T-helper 2 cell treated with Interferon-gamma antibody and Interleukin-4, amounts not matched to agents 5 μg/mL and 100 μg/mL, for 36 hours (primary cell): ENCODE measurements at regions not wholly inside any gene's neighbourhood (a gene's known extent, or its start where the extent isn't known, plus 50 kb on each side); places are given as distances from the start of the nearest gene placed in this dataset.
"Not testable (repeated sequence)": the region's sequence is repeated elsewhere in the genome, so short reads cannot be mapped to it uniquely, and the experiment has no call there.

Experiments
- DNase-seq: peaks from one replicate; pipeline ENCODE4 v3.0.0; 2021; ENCODE audit warnings: low spot score
- H3K27ac Mint-ChIP-seq: one replicate; pipeline ENCODE4 v1.8.0; 2021; ENCODE audit warnings: mild to moderate bottlenecking, mixed read lengths
- H3K27me3 Mint-ChIP-seq: one replicate; pipeline ENCODE4 v1.8.0; 2021; ENCODE audit warnings: low read depth, mixed read lengths
- H3K36me3 Mint-ChIP-seq: one replicate; pipeline ENCODE4 v1.8.0; 2021; ENCODE audit warnings: low read depth, mixed read lengths
- H3K4me1 Mint-ChIP-seq: one replicate; pipeline ENCODE4 v1.8.0; 2021; ENCODE audit warnings: low read depth, mixed read lengths
- H3K4me3 Mint-ChIP-seq: one replicate; pipeline ENCODE4 v1.8.0; 2022; ENCODE audit warnings: mild to moderate bottlenecking, moderate library complexity, mixed read lengths
- H3K9me3 Mint-ChIP-seq: one replicate; pipeline ENCODE4 v1.8.0; 2021; ENCODE audit warnings: mixed read lengths

DNA sequence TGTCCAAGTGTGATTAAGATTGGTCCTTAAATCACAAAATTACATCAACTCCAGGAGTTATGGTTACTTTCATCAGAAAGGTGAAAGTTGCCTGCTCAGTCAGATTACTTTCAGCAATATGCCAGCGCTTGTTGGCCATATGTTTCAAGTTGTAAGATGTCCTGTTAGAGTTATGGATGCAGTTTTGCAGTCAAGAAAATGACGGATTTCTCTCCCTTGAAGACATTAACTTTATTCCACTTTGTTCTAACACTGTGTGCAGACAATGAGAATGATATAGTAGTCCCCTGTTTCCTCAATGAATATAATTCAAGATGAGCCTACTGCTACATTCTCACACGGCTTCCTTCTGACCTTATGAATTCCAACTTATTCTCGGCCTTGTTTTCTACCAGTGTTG is 295.0 kb upstream of the ADGRL3 start:
- Mint-ChIP-seq H3K27me3 (no peaks in the 10 kb centered on the region), H3K4me3 (no peak overlapping the region), H3K4me1 (no peaks in the 10 kb centered on the region), H3K27ac (no peak overlapping the region), H3K9me3 (peaks cover 16% of the 10 kb centered on the region), H3K36me3 (no peaks in the 10 kb centered on the region)
- no peak for DNase-seq

DNA sequence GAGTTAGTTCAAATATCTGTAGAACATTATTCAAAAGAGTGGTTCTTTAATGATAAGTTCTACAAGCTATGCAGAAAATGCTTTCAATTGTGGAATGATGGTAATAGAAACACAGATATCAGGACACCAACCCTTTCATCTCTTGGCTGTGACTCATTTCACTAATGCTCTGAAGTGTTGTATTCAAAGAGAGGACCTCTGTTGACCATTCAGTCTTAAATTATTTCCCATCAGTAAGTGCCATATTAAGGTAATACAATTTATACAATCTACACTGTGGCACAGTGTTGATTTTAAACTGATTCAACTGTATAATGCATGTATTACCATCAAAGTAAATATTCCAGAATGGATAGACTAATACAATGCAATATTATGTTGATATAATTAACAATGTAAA is 289.0 kb upstream of the ADGRL3 start:
- H3K27me3 Mint-ChIP-seq = no peaks in the 10 kb centered on the region
- no peak overlapping the region for H3K4me3 Mint-ChIP-seq
- no peaks in the 10 kb centered on the region for H3K4me1 Mint-ChIP-seq
- H3K27ac Mint-ChIP-seq = no peak overlapping the region
- H3K36me3 Mint-ChIP-seq = no peaks in the 10 kb centered on the region
- H3K9me3 Mint-ChIP-seq = peaks cover 17% of the 10 kb centered on the region
- no peak for DNase-seq

DNA sequence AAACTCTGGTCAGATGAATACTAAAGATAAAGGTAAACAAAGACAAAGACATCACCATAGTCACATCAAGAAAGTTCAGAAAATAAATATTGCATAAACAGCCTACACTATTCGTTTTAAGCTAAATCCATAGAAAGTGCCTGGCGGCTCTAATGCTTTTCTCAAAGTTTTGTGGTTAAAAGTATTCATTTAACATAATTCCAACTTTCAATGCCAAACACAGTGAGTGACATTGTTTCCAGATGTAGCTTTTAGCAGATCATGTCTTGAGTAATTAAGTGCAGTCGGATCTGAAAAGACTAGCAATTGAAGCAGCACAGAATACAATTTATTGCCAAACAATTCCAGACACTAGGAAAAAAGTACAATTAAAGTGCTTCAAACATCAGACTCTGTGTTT is 287.1 kb upstream of the ADGRL3 start:
- Mint-ChIP-seq H3K27ac (no peak overlapping the region), H3K36me3 (no peaks in the 10 kb centered on the region), H3K4me3 (no peak overlapping the region), H3K4me1 (no peaks in the 10 kb centered on the region), H3K9me3 (peaks cover 11% of the 10 kb centered on the region), H3K27me3 (no peaks in the 10 kb centered on the region)
- no peak for DNase-seq

DNA sequence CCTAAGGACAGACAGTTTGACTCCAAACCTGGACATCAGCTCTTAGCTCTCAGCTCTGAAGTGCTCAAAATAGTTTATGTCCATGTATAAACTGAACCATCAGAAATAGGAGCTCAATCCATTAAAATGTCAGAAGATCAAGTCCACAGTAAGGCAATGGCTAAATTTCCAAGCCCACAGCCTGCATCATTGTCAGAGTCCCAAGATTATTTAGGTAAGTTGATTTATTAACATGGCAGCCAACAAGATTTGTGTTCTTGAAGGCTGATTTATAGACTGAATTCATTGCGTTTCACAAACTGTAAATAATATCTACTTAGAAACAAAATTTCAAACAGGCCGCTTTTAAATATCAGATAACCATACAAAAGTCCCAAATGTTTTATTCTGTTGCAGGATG is 286.5 kb upstream of the ADGRL3 start:
- Mint-ChIP-seq H3K36me3 (no peaks in the 10 kb centered on the region), H3K27me3 (no peaks in the 10 kb centered on the region), H3K4me3 (no peak overlapping the region), H3K4me1 (no peaks in the 10 kb centered on the region), H3K27ac (no peak overlapping the region), H3K9me3 (peaks cover 11% of the 10 kb centered on the region)
- no peak for DNase-seq

DNA sequence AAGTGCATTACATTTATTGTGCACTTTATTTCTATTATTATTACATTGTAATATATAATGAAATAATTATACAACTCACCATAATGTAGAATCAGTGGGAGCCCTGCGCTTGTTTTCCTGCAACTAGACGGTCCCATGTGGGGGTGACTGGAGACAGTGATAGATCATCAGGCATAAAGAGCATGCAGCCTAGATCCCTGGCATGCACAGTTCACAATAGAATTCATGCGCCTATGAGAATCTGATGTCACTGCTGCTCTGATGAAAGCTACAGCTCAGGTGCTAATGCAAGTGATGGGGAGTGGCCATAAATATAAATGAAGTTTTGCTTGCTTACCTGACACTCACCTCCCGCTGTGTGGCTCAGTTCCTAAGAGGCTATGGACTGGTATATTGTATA is 278.4 kb upstream of the ADGRL3 start:
- not testable (repeated sequence) for H3K4me3 Mint-ChIP-seq, H3K36me3 Mint-ChIP-seq, H3K27me3 Mint-ChIP-seq, DNase-seq, H3K27ac Mint-ChIP-seq, H3K4me1 Mint-ChIP-seq
- peaks cover 14% of the 10 kb centered on the region for H3K9me3 Mint-ChIP-seq

- no peak overlapping the region for H3K27ac Mint-ChIP-seq
- H3K27me3 Mint-ChIP-seq = no peaks in the 10 kb centered on the region
- H3K4me1 Mint-ChIP-seq = no peaks in the 10 kb centered on the region
- no peak overlapping the region for H3K4me3 Mint-ChIP-seq
- H3K36me3 Mint-ChIP-seq = no peaks in the 10 kb centered on the region
- peaks cover 25% of the 10 kb centered on the region for H3K9me3 Mint-ChIP-seq
- no peak for DNase-seq
Measured at GRCh38 chr4:60923075-60923474, 277.1 kb upstream of the ADGRL3 start.

- DNase-seq = no peak
- H3K4me3 Mint-ChIP-seq = no peak overlapping the region
- no peak overlapping the region for H3K27ac Mint-ChIP-seq
- H3K36me3 Mint-ChIP-seq = no peaks in the 10 kb centered on the region
- no peaks in the 10 kb centered on the region for H3K4me1 Mint-ChIP-seq
- no peaks in the 10 kb centered on the region for H3K27me3 Mint-ChIP-seq
- H3K9me3 Mint-ChIP-seq = peaks cover 40% of the 10 kb centered on the region
Measured at GRCh38 chr4:60926624-60927023, 273.5 kb upstream of the ADGRL3 start.

DNA sequence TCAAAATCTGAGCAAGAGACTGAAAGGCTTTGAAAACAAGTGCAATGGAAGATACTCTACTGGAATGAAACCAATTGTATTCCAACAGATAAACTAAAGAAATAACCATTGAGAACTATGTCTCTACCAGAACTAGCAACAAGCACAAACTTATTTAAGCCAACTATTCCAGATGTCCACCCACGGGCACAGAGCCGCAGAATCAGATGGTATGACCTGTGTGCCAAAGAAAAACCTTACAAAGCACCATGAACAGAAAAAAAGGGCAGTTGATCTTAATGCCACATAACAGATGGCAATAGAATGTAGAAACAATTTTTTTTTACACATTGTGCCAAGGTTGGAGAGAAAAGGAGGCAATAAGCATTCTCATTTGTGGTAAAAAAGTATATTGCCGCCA is 269.3 kb upstream of the ADGRL3 start:
- Mint-ChIP-seq H3K27me3 (no peaks in the 10 kb centered on the region), H3K4me3 (no peak overlapping the region)
- DNase-seq = no peak

DNA sequence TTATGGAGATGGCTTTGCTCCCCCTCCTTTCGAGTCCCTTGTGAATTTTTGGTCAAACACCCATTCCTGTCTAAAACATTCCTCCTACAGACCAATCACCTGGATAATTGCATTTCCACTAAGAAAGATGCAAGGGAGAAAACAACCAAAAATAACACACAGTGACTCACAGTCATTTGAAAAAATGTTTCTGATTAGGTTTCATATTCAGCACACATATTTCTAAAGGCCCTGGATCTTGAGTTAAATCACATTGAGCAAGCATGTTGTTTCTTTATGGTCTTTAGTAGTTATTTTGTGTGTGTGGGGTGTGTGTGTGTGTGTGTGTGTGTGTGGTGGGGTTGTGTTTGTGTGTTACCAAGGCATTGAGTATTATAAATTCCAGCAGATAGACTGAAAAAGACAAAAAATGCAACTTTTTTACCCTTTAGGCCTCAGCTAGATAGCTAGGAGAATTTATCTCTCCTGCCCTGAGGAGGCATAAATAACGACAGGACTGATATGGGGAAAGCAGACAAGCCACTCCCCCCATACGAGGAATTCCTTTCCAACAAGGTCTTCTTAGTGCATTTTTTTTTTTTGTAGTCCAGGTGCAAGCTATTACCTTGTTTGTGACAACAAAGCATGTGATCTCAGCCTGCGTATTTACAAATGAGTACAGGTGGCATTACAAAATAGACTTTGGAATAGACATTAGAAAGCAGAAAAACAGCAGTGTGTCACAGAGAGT is 265.4 kb upstream of the ADGRL3 start:
- no peaks in the 10 kb centered on the region for H3K36me3 Mint-ChIP-seq

More for the DNA sequence above, 269.3 kb upstream of the ADGRL3 start:
- H3K4me1 Mint-ChIP-seq = no peaks in the 10 kb centered on the region
- H3K9me3 Mint-ChIP-seq = peaks cover 40% of the 10 kb centered on the region
- no peak overlapping the region for H3K27ac Mint-ChIP-seq
- no peaks in the 10 kb centered on the region for H3K36me3 Mint-ChIP-seq

DNA sequence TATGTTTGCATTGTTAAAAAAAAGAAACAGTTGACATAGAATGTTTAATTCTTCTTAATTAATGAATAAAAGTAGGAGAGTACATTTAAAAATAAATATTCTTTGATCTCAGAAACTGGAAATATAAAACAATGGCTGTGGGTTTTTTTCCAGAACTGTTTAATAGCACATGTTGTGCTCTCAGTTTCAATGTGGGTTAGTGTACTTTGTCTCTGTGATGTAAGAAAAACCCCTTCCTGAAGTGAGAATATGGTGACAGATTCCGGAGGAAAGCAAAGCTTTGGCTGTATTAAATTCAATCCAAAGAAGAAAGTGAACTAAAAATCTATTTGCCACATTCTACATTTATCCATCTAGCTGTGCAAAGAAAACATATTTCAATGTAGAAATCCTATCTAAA is 261.9 kb upstream of the ADGRL3 start:
- peaks cover 11% of the 10 kb centered on the region for H3K9me3 Mint-ChIP-seq
- H3K27ac Mint-ChIP-seq = no peak overlapping the region
- DNase-seq = no peak
- no peaks in the 10 kb centered on the region for H3K4me1 Mint-ChIP-seq
- H3K36me3 Mint-ChIP-seq = no peaks in the 10 kb centered on the region
- H3K4me3 Mint-ChIP-seq = no peak overlapping the region
- H3K27me3 Mint-ChIP-seq = no peaks in the 10 kb centered on the region

More for the DNA sequence above, 265.4 kb upstream of the ADGRL3 start:
- no peaks in the 10 kb centered on the region for H3K27me3 Mint-ChIP-seq
- H3K27ac Mint-ChIP-seq = no peak overlapping the region
- H3K4me1 Mint-ChIP-seq = no peaks in the 10 kb centered on the region
- no peak for DNase-seq
- H3K4me3 Mint-ChIP-seq = no peak overlapping the region
- H3K9me3 Mint-ChIP-seq = peaks cover 22% of the 10 kb centered on the region

DNA sequence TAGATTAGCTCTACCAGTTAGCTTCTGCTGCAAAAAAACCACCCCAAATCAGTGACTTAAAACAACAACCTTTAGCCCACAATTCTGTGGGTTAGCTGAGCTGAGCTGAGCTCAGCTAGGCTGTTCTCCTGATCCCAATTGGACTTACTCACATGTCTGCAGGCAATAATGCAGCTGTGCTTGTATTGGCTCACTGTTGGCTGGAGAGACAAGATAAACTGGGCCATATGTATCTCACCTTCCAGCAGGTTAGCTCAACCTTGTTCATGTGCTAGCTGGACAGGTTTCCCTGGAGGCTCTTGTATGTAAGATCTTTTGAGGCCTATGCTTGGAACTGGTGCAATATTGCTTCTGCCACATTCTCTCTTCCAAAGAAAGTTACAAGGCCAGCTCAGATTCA is 261.5 kb upstream of the ADGRL3 start:
- no peak overlapping the region for H3K27ac Mint-ChIP-seq
- no peaks in the 10 kb centered on the region for H3K27me3 Mint-ChIP-seq
- no peaks in the 10 kb centered on the region for H3K4me1 Mint-ChIP-seq
- H3K9me3 Mint-ChIP-seq = peaks cover 11% of the 10 kb centered on the region
- H3K36me3 Mint-ChIP-seq = no peaks in the 10 kb centered on the region
- no peak for DNase-seq
- H3K4me3 Mint-ChIP-seq = no peak overlapping the region

- Mint-ChIP-seq H3K4me1 (no peaks in the 10 kb centered on the region), H3K4me3 (no peak overlapping the region), H3K36me3 (no peaks in the 10 kb centered on the region), H3K9me3 (peaks cover 16% of the 10 kb centered on the region), H3K27ac (no peak overlapping the region), H3K27me3 (no peaks in the 10 kb centered on the region)
- DNase-seq = no peak
Measured at GRCh38 chr4:60944060-60944459, 256.1 kb upstream of the ADGRL3 start.

DNA sequence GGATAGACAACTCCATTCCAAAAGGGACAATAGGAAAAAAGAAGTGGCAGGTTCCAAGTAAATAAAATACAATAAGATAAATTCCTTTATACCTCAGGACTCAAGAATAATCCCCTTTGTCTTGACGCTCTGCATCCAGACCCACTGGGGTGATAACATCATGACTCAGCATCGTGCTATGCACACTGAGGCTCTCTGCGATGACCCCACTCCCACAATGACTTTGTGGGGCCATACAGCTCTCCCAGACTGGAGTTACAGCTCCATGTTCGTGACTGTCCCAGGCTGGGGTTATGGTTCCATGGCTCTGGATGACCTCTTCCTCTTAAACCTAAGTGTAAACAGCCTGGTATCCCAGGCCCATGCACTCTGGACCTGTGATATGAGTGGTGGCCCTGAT is 254.5 kb upstream of the ADGRL3 start:
- no peak for DNase-seq
- peaks cover 26% of the 10 kb centered on the region for H3K9me3 Mint-ChIP-seq
- H3K36me3 Mint-ChIP-seq = no peaks in the 10 kb centered on the region
- H3K4me3 Mint-ChIP-seq = no peak overlapping the region
- H3K27me3 Mint-ChIP-seq = no peaks in the 10 kb centered on the region
- no peaks in the 10 kb centered on the region for H3K4me1 Mint-ChIP-seq
- no peak overlapping the region for H3K27ac Mint-ChIP-seq

- Mint-ChIP-seq H3K4me3 (no peak overlapping the region), H3K36me3 (no peaks in the 10 kb centered on the region), H3K27me3 (no peaks in the 10 kb centered on the region), H3K27ac (no peak overlapping the region), H3K9me3 (peaks cover 27% of the 10 kb centered on the region), H3K4me1 (no peaks in the 10 kb centered on the region)
- DNase-seq = no peak
Measured at GRCh38 chr4:60948008-60948407, 252.1 kb upstream of the ADGRL3 start.

DNA sequence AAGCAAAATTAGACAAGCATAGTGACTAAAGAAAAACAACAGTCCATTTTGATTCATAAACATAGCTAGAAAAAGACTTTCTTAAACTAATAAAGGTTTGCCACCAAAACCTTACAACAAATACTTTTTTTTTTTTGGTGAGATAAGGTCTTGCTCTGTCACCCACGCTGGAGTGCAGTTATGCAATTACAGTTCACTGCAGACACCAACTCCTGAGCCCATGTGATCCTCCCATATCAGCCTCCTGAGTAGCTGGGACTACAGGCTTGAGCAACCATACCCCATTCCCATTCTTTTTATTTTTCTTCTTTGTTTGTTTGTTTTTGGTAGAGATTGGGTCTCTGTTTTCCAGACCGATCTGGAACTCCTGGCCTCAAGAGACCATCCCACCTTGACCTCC is 247.2 kb upstream of the ADGRL3 start:
- H3K9me3 Mint-ChIP-seq = peaks cover 39% of the 10 kb centered on the region
- H3K36me3 Mint-ChIP-seq = no peaks in the 10 kb centered on the region
- H3K27ac Mint-ChIP-seq = no peak overlapping the region
- no peak for DNase-seq
- no peak overlapping the region for H3K4me3 Mint-ChIP-seq
- no peaks in the 10 kb centered on the region for H3K27me3 Mint-ChIP-seq
- no peaks in the 10 kb centered on the region for H3K4me1 Mint-ChIP-seq
